Neuronal stem cell (in vitro differentiated cells): ENCODE measurements at regions not wholly inside any gene's neighbourhood (a gene's known extent, or its start where the extent isn't known, plus 50 kb on each side); places are given as distances from the start of the nearest gene placed in this dataset.

Source experiments
- DNase-seq: peaks from one replicate; pipeline ENCODE4 v3.0.0-alpha.2; 2013; ENCODE audit warnings: low spot score
- H2AFZ ChIP-seq: one replicate; pipeline ENCODE4 v1.6.1; 2013; ENCODE audit warnings: mild to moderate bottlenecking, low read length, inconsistent platforms
- H2AK5ac ChIP-seq: 2 replicates; pipeline ENCODE4 v1.6.1; 2013; ENCODE audit warnings: low read depth, mild to moderate bottlenecking, inconsistent platforms, low read length, moderate library complexity, mixed read lengths
- H2BK120ac ChIP-seq: 2 replicates; pipeline ENCODE4 v1.6.1; 2013; ENCODE audit warnings: low read depth, mild to moderate bottlenecking, inconsistent platforms, low read length, moderate library complexity, mixed read lengths
- H2BK12ac ChIP-seq: one replicate; pipeline ENCODE4 v1.6.1; 2013; ENCODE audit warnings: low read length, inconsistent platforms
- H2BK15ac ChIP-seq: 2 replicates; pipeline ENCODE4 v1.6.1; 2013; ENCODE audit warnings: mild to moderate bottlenecking, low read length, inconsistent platforms, mixed read lengths
- H2BK5ac ChIP-seq: one replicate; pipeline ENCODE4 v1.6.1; 2013; ENCODE audit warnings: inconsistent platforms, mild to moderate bottlenecking, low read length, moderate library complexity
- H3K14ac ChIP-seq: one replicate; pipeline ENCODE4 v1.6.1; 2013; ENCODE audit warnings: low read length, inconsistent platforms
- H3K18ac ChIP-seq: 2 replicates; pipeline ENCODE4 v1.6.1; 2013; ENCODE audit warnings: low read length, inconsistent platforms
- H3K23ac ChIP-seq: 2 replicates; pipeline ENCODE4 v1.6.1; 2013; ENCODE audit warnings: low read depth, mild to moderate bottlenecking, mixed read lengths, low read length, inconsistent platforms; ENCODE audit not compliant: poor library complexity
- H3K27ac ChIP-seq: replicated peaks from 3 replicates; pipeline ENCODE4 v1.5.1; 2013; ENCODE audit warnings: low read length, inconsistent platforms
- H3K27me3 ChIP-seq, 3 experiments: 2 replicates each; pipeline ENCODE4 v1.6.1; 2013; ENCODE audit warnings: low read length in 3 of 3, mild to moderate bottlenecking in 2 of 3, inconsistent platforms in 1 of 3, low read depth in 1 of 3, mixed read lengths in 1 of 3, moderate library complexity in 1 of 3; ENCODE audit not compliant: control insufficient read depth in 3 of 3, insufficient read depth in 3 of 3
- H3K36me3 ChIP-seq, 2 donors: replicated peaks in 1 of 2; 2 replicates each; pipeline ENCODE4 v1.6.1; 2013; ENCODE audit warnings: low read length in 2 of 2; ENCODE audit not compliant: control insufficient read depth in 2 of 2, insufficient read depth in 2 of 2
- H3K4ac ChIP-seq: 2 replicates; pipeline ENCODE4 v1.6.1; 2013; ENCODE audit warnings: inconsistent platforms, mild to moderate bottlenecking, low read length, moderate library complexity
- H3K4me1 ChIP-seq, 2 donors: 1 replicate in 1 of 2; 2 replicates in 1 of 2; pipeline ENCODE4 v1.6.1; 2013; ENCODE audit warnings: low read length in 2 of 2, low read depth in 1 of 2; ENCODE audit not compliant: control insufficient read depth in 2 of 2, insufficient read depth in 1 of 2
- H3K4me2 ChIP-seq: one replicate; pipeline ENCODE4 v1.6.1; 2013; ENCODE audit warnings: mild to moderate bottlenecking, low read length, inconsistent platforms; ENCODE audit not compliant: insufficient read depth, poor library complexity, severe bottlenecking
- H3K4me3 ChIP-seq, 2 donors: 2 replicates each; pipeline ENCODE4 v1.5.1; 2013; ENCODE audit warnings: low read length in 2 of 2, mild to moderate bottlenecking in 2 of 2, inconsistent platforms in 1 of 2, moderate library complexity in 1 of 2
- H3K79me1 ChIP-seq: one replicate; pipeline ENCODE4 v1.6.1; 2013; ENCODE audit warnings: low read depth, mild to moderate bottlenecking, inconsistent platforms, low read length, moderate library complexity
- H3K9ac ChIP-seq: one replicate; pipeline ENCODE4 v1.6.1; 2013; ENCODE audit warnings: mild to moderate bottlenecking, low read depth, low read length, inconsistent platforms; ENCODE audit not compliant: poor library complexity
- H3K9me3 ChIP-seq, 2 donors: replicated peaks in 1 of 2; 2 replicates each; pipeline versions ENCODE3 to v1.6.1; 2013; ENCODE audit warnings: low read length in 2 of 2, mild to moderate bottlenecking in 2 of 2, inconsistent platforms in 1 of 2, low read depth in 1 of 2, mixed read lengths in 1 of 2, moderate library complexity in 1 of 2; ENCODE audit not compliant: control insufficient read depth in 2 of 2, insufficient read depth in 1 of 2
- H4K8ac ChIP-seq: one replicate; pipeline ENCODE4 v1.6.1; 2013; ENCODE audit warnings: low read depth, mild to moderate bottlenecking, inconsistent platforms, low read length, moderate library complexity
- H4K91ac ChIP-seq: one replicate; pipeline ENCODE4 v1.6.1; 2013; ENCODE audit warnings: low read length, low read depth, mild to moderate bottlenecking, inconsistent platforms; ENCODE audit not compliant: poor library complexity
- WGBS, 2 donors: extraction: QIAGEN DNeasy Blood & Tissue Kit; methylation state at CpG; one replicate each; pipeline ENCODE4 v1.1.7; 2013; ENCODE audit warnings: missing lambda C conversion rate in 2 of 2, mixed read lengths in 1 of 2; ENCODE audit not compliant: insufficient read length in 2 of 2, insufficient replicate concordance in 1 of 2; ENCODE audit errors: extremely low coverage in 2 of 2; 5-methylcytosine and 5-hydroxymethylcytosine counted together

GRCh38 chr4:33422656-33423055, 2702.5 kb downstream of the PCDH7 start:
- H3K27ac ChIP-seq, result no peak overlapping the region
- no peak overlapping the region for H3K4me3 ChIP-seq
- no peaks in the 10 kb centered on the region for H3K27me3 ChIP-seq
- WGBS, 2 donors, result no CpG with 5 or more reads among the region's 5 CpGs
- H2BK12ac ChIP-seq, result no peak overlapping the region
- H3K14ac ChIP-seq, result no peak overlapping the region
- no peaks in the 10 kb centered on the region for H3K79me1 ChIP-seq
- no peak overlapping the region for H2BK15ac ChIP-seq
- no peaks in the 10 kb centered on the region for H3K36me3 ChIP-seq
- H2AK5ac ChIP-seq, result no peak overlapping the region
- no peak overlapping the region for H3K23ac ChIP-seq
- no peak overlapping the region for H4K91ac ChIP-seq
- no peak for DNase-seq
- H3K4me1 ChIP-seq, result no peaks in the 10 kb centered on the region
- no peak overlapping the region for H2BK5ac ChIP-seq
- no peaks in the 10 kb centered on the region for H3K9me3 ChIP-seq
- H3K4ac ChIP-seq, result no peak overlapping the region
- H3K9ac ChIP-seq, result no peak overlapping the region
- no peak overlapping the region for H3K4me2 ChIP-seq
- H3K18ac ChIP-seq, result no peak overlapping the region
- H2BK120ac ChIP-seq, result no peak overlapping the region
- H4K8ac ChIP-seq, result no peak overlapping the region
- peak overlapping the region; percentile 58 for H2AFZ ChIP-seq

- no CpG with 5 or more reads among the region's 1 CpG for WGBS, 2 donors
- no peak overlapping the region for H3K18ac ChIP-seq
Observed at GRCh38 chr4:33425936-33426335, 2705.8 kb downstream of the PCDH7 start.

GRCh38 chr4:33427676-33428075, 2707.5 kb downstream of the PCDH7 start:
- no peak overlapping the region for H3K4ac ChIP-seq
- H3K9me3 ChIP-seq, result no peaks in the 10 kb centered on the region
- H2BK15ac ChIP-seq, result no peak overlapping the region
- H3K4me3 ChIP-seq, result no peak overlapping the region
- no peak overlapping the region for H3K27ac ChIP-seq
- no CpG with 5 or more reads among the region's 1 CpG for WGBS, 2 donors
- H3K36me3 ChIP-seq, result no peaks in the 10 kb centered on the region
- no peaks in the 10 kb centered on the region for H3K79me1 ChIP-seq
- H3K4me1 ChIP-seq, result no peaks in the 10 kb centered on the region
- no peaks in the 10 kb centered on the region for H3K27me3 ChIP-seq
- no peak overlapping the region for H3K23ac ChIP-seq
- H2AFZ ChIP-seq, result no peak overlapping the region
- no peak overlapping the region for H4K91ac ChIP-seq
- H3K9ac ChIP-seq, result no peak overlapping the region
- no peak overlapping the region for H3K18ac ChIP-seq
- no peak overlapping the region for H2AK5ac ChIP-seq
- DNase-seq, result no peak
- H2BK120ac ChIP-seq, result no peak overlapping the region
- H2BK5ac ChIP-seq, result no peak overlapping the region
- H4K8ac ChIP-seq, result no peak overlapping the region
- no peak overlapping the region for H3K14ac ChIP-seq
- H3K4me2 ChIP-seq, result no peak overlapping the region
- no peak overlapping the region for H2BK12ac ChIP-seq

More at GRCh38 chr4:33425936-33426335, 2705.8 kb downstream of the PCDH7 start:
- no peak overlapping the region for H3K9ac ChIP-seq
- H3K27ac ChIP-seq, result no peak overlapping the region
- no peak overlapping the region for H3K23ac ChIP-seq
- no peaks in the 10 kb centered on the region for H3K79me1 ChIP-seq
- no peaks in the 10 kb centered on the region for H3K4me1 ChIP-seq
- H3K4me2 ChIP-seq, result no peak overlapping the region
- no peaks in the 10 kb centered on the region for H3K36me3 ChIP-seq
- H3K9me3 ChIP-seq, result no peaks in the 10 kb centered on the region
- no peak overlapping the region for H2BK120ac ChIP-seq
- H2AK5ac ChIP-seq, result no peak overlapping the region
- DNase-seq, result no peak
- H2BK5ac ChIP-seq, result no peak overlapping the region
- no peaks in the 10 kb centered on the region for H3K27me3 ChIP-seq
- no peak overlapping the region for H3K14ac ChIP-seq
- no peak overlapping the region for H3K4me3 ChIP-seq
- H4K8ac ChIP-seq, result no peak overlapping the region
- H3K4ac ChIP-seq, result no peak overlapping the region
- H2AFZ ChIP-seq, result no peak overlapping the region
- no peak overlapping the region for H2BK12ac ChIP-seq
- no peak overlapping the region for H4K91ac ChIP-seq
- no peak overlapping the region for H2BK15ac ChIP-seq

GRCh38 chr4:33429971-33430370, 2709.8 kb downstream of the PCDH7 start:
- no peaks in the 10 kb centered on the region for H3K4me1 ChIP-seq
- peak overlapping the region; percentile 39 for H2AFZ ChIP-seq
- no CpG with 5 or more reads among the region's 4 CpGs for WGBS, 2 donors
- DNase-seq, result no peak
- no peak overlapping the region for H2BK120ac ChIP-seq
- no peak overlapping the region for H2BK5ac ChIP-seq
- H2BK12ac ChIP-seq, result no peak overlapping the region
- H3K27me3 ChIP-seq, result no peaks in the 10 kb centered on the region
- no peak overlapping the region for H4K8ac ChIP-seq
- no peak overlapping the region for H3K4me2 ChIP-seq
- H3K9ac ChIP-seq, result no peak overlapping the region
- H3K27ac ChIP-seq, result no peak overlapping the region
- no peaks in the 10 kb centered on the region for H3K9me3 ChIP-seq
- H3K23ac ChIP-seq, result no peak overlapping the region
- no peak overlapping the region for H4K91ac ChIP-seq
- H2BK15ac ChIP-seq, result no peak overlapping the region
- no peak overlapping the region for H2AK5ac ChIP-seq
- H3K36me3 ChIP-seq, result no peaks in the 10 kb centered on the region
- H3K79me1 ChIP-seq, result no peaks in the 10 kb centered on the region
- H3K4ac ChIP-seq, result no peak overlapping the region
- no peak overlapping the region for H3K14ac ChIP-seq
- no peak overlapping the region for H3K18ac ChIP-seq
- H3K4me3 ChIP-seq, result no peak overlapping the region
